ENCODE measurements at regions not wholly inside any gene's neighbourhood (a gene's known extent, or its start where the extent isn't known, plus 50 kb on each side); places are given as distances from the start of the nearest gene placed in this dataset.
"Not testable (repeated sequence)": the region's sequence is repeated elsewhere in the genome, so short reads cannot be mapped to it uniquely, and the experiment has no call there.

DNA sequence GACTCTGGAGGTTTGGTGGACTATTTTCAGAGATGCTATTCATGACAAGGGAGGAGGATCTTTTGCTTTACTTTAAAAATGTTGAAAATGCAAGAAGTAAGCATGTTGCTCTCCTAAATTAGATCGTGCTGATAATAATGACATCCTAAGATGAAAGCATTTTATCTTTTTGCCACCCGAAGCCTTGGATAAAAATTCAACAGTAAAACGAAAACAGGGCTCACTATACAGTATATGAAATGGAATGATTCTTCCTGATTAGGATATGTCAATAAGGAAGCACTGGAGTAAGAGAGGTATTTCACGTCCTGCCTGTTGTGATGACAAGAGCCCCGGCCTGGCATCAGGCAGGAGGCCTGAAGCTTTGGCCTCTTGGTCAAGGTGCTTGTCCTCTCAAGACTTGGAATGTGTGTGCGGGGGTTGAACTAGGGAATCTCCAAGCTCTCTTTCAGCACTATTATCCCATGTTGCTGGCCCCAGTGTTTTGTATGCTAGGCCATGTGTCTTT is 306.0 kb downstream of the MTX2 start:
- H3K27ac ChIP-seq (ENCODE audit: low read length): no peak overlapping the region
- no peaks in the 10 kb centered on the region for H3K9me3 Mint-ChIP-seq
- no peaks in the 10 kb centered on the region for H3K9me3 ChIP-seq (ENCODE audit: control insufficient read depth, insufficient read depth, low read length)
- ATAC-seq (no peak), DNase-seq (no peak)
- no peaks in the 10 kb centered on the region for H3K36me3 ChIP-seq (ENCODE audit: control insufficient read depth, insufficient read depth, low read length)
- peaks cover 16 to 61% of the 10 kb centered on the region in 2 donors for H3K27me3 Mint-ChIP-seq (ENCODE audit: low read depth in 2 of 2)
- intact Hi-C loops (cut with micrococcal nuclease): no loop called here
- TF ChIP-seq, protein P1, sequence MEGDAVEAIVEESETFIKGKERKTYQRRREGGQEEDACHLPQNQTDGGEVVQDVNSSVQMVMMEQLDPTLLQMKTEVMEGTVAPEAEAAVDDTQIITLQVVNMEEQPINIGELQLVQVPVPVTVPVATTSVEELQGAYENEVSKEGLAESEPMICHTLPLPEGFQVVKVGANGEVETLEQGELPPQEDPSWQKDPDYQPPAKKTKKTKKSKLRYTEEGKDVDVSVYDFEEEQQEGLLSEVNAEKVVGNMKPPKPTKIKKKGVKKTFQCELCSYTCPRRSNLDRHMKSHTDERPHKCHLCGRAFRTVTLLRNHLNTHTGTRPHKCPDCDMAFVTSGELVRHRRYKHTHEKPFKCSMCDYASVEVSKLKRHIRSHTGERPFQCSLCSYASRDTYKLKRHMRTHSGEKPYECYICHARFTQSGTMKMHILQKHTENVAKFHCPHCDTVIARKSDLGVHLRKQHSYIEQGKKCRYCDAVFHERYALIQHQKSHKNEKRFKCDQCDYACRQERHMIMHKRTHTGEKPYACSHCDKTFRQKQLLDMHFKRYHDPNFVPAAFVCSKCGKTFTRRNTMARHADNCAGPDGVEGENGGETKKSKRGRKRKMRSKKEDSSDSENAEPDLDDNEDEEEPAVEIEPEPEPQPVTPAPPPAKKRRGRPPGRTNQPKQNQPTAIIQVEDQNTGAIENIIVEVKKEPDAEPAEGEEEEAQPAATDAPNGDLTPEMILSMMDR (IDR thresholded peaks at IDR 0.05): no peak
- no peak overlapping the region for H3K27ac Mint-ChIP-seq
- H3K27me3 ChIP-seq (ENCODE audit: control insufficient read depth, insufficient read depth, low read length): peaks cover 2% of the 10 kb centered on the region
- WGBS (ENCODE audit: insufficient coverage): 88% methylated on average over 6 of the region's 6 CpGs
- H3K4me1 ChIP-seq (ENCODE audit: control insufficient read depth, insufficient read depth, low read length): no peaks in the 10 kb centered on the region
- no peak overlapping the region for H3K4me3 ChIP-seq (ENCODE audit: low read length)
- H3K4me1 Mint-ChIP-seq: no peaks in the 10 kb centered on the region
- no peak overlapping the region for H3K4me3 Mint-ChIP-seq
- no peaks in the 10 kb centered on the region for H3K36me3 Mint-ChIP-seq

DNA sequence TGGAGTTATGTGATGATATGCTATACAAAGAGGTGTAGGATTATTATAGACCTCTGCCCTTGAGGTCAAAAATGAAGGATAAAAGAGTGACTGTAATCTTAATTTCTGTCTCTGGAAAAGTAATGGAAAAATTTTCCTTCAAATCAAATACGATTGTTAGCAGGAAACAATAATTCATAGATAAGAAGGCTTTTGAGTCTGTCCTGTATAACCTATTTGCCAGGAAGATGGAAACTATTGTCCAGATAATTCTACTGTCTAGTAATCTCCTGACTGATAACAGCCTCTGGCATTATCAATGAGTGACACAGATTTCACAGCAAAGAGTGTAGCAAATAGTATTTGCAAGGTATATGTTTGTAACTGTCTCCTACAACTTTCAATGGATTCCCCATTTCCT is 307.8 kb downstream of the MTX2 start:
- TF ChIP-seq, protein P1 (IDR thresholded peaks at IDR 0.05): no peak
- no peak overlapping the region for H3K27ac Mint-ChIP-seq
- no peak overlapping the region for H3K4me3 Mint-ChIP-seq
- Histone ChIP-seq H3K4me3 (ENCODE audit: low read length) (no peak overlapping the region), H3K27ac (ENCODE audit: low read length) (no peak overlapping the region), H3K9me3 (ENCODE audit: control insufficient read depth, insufficient read depth, low read length) (no peaks in the 10 kb centered on the region), H3K36me3 (ENCODE audit: control insufficient read depth, insufficient read depth, low read length) (no peaks in the 10 kb centered on the region), H3K27me3 (ENCODE audit: control insufficient read depth, insufficient read depth, low read length) (peaks cover 2% of the 10 kb centered on the region), H3K4me1 (ENCODE audit: control insufficient read depth, insufficient read depth, low read length) (no peaks in the 10 kb centered on the region)
- DNase-seq (no peak), ATAC-seq (no peak)
- H3K9me3 Mint-ChIP-seq: no peaks in the 10 kb centered on the region
- intact Hi-C loops (cut with micrococcal nuclease): no loop called here
- WGBS (ENCODE audit: insufficient coverage): no CpG with 5 or more reads among the region's 1 CpG
- H3K4me1 Mint-ChIP-seq: no peaks in the 10 kb centered on the region
- H3K36me3 Mint-ChIP-seq: no peaks in the 10 kb centered on the region
- H3K27me3 Mint-ChIP-seq (ENCODE audit: low read depth in 2 of 2): peaks cover 14 to 68% of the 10 kb centered on the region in 2 donors

DNA sequence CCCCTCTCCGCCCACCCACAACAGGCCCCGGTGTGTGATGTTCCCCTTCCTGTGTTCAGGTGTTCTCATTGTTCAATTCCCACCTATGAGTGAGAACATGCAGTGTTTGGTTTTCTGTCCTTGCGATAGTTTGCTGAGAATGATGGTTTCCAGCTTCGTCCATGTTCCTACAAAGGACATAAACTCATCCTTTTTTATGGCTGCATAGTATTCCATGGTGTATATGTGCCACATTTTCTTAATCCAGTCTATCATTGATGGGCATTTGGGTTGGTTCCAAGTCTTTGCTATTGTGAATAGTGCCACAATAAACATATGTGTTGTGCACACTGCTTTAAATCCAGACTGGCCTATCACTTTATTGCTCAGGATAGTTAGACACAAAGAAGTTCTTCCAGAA is 309.1 kb downstream of the MTX2 start:
- not testable (repeated sequence) for H3K4me3 Mint-ChIP-seq
- no CpG with 5 or more reads among the region's 4 CpGs for WGBS (ENCODE audit: insufficient coverage)
- H3K27me3 Mint-ChIP-seq (ENCODE audit: low read depth in 2 of 2): peaks cover 13 to 70% of the 10 kb centered on the region in 2 donors

DNA sequence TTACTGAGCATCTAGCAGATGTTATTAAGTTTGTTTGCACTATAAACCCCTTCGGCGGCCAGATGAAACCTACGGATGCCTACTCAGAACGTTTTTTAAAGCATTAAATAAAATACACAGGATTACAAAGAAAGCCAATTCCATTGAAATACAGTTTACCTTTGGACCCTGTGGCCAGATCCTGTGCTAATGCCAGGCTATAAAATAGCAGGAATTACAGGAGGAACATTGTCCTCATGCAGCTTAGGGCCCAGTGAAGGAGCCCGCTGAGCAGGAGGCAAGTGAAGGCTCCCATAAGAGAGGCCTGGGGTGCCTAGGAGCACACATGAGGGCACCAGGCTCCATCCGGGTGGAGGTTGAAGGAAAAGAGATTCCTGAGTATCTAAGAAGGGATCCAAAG is 310.4 kb downstream of the MTX2 start:
- Histone ChIP-seq H3K27ac (ENCODE audit: low read length) (no peak overlapping the region), H3K4me1 (ENCODE audit: control insufficient read depth, insufficient read depth, low read length) (no peaks in the 10 kb centered on the region), H3K9me3 (ENCODE audit: control insufficient read depth, insufficient read depth, low read length) (no peaks in the 10 kb centered on the region), H3K36me3 (ENCODE audit: control insufficient read depth, insufficient read depth, low read length) (no peaks in the 10 kb centered on the region), H3K27me3 (ENCODE audit: control insufficient read depth, insufficient read depth, low read length) (peaks cover 3% of the 10 kb centered on the region), H3K4me3 (ENCODE audit: low read length) (no peak overlapping the region)
- WGBS (ENCODE audit: insufficient coverage): 88% methylated on average over 6 of the region's 6 CpGs
- no peak overlapping the region for H3K4me3 Mint-ChIP-seq
- intact Hi-C loops (cut with micrococcal nuclease): no loop called here
- no peaks in the 10 kb centered on the region for H3K36me3 Mint-ChIP-seq
- H3K27me3 Mint-ChIP-seq (ENCODE audit: low read depth in 2 of 2): peaks cover 11 to 66% of the 10 kb centered on the region in 2 donors
- no peaks in the 10 kb centered on the region for H3K4me1 Mint-ChIP-seq
- no peaks in the 10 kb centered on the region for H3K9me3 Mint-ChIP-seq
- no peak for DNase-seq
- TF ChIP-seq, protein P1 (IDR thresholded peaks at IDR 0.05): no peak
- H3K27ac Mint-ChIP-seq: no peak overlapping the region
- ATAC-seq: no peak

More for the DNA sequence above, 309.1 kb downstream of the MTX2 start:
- H3K27ac ChIP-seq (ENCODE audit: low read length); H3K36me3 ChIP-seq (ENCODE audit: control insufficient read depth, insufficient read depth, low read length); H3K27me3 ChIP-seq (ENCODE audit: control insufficient read depth, insufficient read depth, low read length); H3K27ac Mint-ChIP-seq; H3K36me3 Mint-ChIP-seq; DNase-seq; H3K4me1 Mint-ChIP-seq; intact Hi-C loops (cut with micrococcal nuclease); H3K9me3 Mint-ChIP-seq; H3K4me1 ChIP-seq (ENCODE audit: control insufficient read depth, insufficient read depth, low read length); ATAC-seq; H3K4me3 ChIP-seq (ENCODE audit: low read length); H3K9me3 ChIP-seq (ENCODE audit: control insufficient read depth, insufficient read depth, low read length): not testable (repeated sequence)

Data from natural killer cell (primary cell).